ENCODE measurements at regions not wholly inside any gene's neighbourhood (a gene's known extent, or its start where the extent isn't known, plus 50 kb on each side); places are given as distances from the start of the nearest gene placed in this dataset.
"Not testable (repeated sequence)": the region's sequence is repeated elsewhere in the genome, so short reads cannot be mapped to it uniquely, and the experiment has no call there.

DNA sequence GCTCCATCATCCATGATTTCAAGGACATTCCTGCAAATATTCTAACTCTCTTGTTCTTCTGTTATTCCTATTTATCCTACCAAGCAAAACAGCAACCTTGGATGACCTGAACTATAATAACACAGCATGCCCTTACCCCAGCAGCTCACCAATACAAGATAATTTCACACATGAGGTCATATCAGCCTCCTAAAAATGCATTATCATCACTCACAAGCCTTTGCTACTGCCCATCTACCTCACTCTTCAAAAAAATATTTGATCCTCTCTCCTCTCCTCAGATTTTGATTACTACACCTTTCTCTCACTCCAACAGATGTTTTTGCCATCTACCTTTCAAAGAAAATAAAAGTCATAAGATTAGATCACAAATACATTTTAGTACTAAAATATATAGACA lies 777.6 kb upstream of the NCAM2 start:
- DNase-seq = no peak

DNA sequence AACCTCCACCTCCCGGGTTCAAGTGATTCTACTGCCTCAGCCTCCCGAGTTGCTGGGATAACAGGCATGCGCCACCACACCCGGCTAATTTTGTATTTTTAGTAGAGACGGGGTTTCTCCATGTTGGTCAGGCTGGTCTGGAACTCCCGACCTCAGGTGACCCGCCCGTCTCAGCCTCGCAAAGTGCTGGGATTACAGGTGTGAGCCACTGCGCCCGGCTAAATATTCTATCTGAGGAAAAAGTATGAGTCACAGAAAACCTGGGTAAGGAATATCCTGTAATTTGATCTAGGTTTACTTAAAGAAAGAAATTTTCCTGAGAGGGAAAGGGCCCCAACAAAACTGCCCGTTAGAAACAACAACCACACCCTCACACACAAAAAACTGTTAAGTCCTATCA lies 776.2 kb upstream of the NCAM2 start:
- DNase-seq = not testable (repeated sequence)

DNA sequence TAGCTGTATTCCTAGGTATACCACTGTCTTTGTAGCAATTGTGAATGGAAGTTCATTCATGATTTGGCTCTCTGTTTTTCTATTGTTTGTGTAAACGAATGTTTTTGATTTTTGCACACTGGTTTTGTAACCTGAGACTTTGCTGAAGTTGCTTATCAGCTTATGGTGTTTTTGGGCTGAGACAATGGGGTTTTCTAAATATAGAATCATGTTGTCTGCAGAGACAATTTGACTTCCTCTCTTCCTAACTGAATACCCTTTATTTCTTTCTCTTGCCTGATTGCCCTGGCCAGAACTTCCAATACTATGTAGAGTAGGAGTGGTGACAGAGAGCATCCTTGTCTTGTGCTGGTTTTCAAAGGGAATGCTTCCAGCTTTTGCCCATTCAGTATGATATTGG lies 761.6 kb upstream of the NCAM2 start:
- not testable (repeated sequence) for DNase-seq

DNA sequence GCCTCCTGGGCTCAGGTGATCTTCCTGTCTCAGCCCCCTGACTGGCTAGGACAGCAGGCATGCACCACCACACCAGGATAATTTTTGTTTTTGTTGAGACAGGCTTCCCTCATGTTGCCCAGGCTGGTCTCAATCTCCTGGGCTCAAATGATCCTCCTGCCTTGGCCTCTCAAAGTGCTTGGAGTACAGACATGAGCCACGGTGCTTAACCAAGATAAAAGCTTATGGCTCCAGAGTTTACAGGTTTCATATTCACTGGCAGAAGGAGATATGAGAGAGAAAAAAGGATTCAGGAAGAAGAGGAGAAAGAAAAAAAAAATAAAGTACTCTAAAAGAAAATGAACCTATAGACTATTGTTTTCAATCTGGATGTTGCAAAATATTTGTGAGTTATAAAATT lies 748.8 kb upstream of the NCAM2 start:
- DNase-seq = no peak

DNA sequence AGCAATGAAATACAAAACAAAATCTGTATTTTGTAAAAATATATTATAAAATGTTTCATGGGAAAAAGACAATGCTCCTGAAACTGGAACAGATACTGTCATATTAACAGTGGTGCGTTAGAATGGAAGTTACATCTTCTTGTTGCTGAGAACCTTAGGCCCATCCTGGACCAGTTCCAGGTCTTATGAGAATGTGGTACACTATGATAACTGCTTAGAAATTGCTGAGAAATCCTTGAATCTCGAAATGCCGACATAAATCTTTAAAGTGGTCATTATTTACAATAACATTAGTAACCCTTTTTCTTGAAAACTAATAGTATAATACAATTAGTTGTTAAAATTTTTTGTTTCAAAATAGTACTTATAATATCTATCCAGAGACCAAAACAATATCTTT lies 747.9 kb upstream of the NCAM2 start:
- no peak for DNase-seq

DNA sequence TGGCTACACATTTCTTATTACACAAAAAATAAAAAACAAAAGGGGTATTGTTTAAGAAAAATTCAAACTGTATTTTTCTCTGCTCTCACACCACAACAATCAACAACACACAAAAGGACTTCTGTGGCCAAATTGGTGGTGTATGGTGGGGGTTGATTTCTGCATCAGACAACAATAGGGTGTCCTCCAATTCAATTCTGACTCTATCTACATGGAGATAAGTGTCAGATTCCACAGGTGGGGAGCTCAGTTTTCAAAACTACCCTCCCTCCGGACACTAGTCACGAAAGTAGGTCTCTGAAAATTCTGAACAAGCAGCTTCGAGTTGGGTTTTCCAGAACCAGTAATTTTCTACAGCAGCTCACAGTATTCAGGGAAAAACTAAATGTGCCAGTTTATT lies 744.9 kb upstream of the NCAM2 start:
- DNase-seq = no peak

DNA sequence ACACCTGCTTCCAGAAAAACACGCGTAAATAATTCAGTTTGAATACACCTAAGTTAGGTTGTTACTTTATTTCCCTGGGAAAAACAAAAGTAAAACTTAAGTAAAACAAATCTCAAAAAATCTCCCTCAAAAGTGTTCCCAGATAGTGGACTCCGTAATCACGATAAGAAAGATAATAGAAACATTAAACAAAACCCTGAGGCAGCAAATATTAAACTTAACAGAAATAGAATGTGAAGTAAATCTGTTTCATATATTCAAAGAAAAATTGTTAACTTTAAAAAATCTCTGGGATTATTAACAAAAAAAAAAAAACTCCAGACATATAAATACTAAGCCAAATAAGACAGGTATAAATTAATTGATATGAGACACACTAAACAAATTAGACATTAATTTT lies 743.2 kb upstream of the NCAM2 start:
- DNase-seq = no peak

DNA sequence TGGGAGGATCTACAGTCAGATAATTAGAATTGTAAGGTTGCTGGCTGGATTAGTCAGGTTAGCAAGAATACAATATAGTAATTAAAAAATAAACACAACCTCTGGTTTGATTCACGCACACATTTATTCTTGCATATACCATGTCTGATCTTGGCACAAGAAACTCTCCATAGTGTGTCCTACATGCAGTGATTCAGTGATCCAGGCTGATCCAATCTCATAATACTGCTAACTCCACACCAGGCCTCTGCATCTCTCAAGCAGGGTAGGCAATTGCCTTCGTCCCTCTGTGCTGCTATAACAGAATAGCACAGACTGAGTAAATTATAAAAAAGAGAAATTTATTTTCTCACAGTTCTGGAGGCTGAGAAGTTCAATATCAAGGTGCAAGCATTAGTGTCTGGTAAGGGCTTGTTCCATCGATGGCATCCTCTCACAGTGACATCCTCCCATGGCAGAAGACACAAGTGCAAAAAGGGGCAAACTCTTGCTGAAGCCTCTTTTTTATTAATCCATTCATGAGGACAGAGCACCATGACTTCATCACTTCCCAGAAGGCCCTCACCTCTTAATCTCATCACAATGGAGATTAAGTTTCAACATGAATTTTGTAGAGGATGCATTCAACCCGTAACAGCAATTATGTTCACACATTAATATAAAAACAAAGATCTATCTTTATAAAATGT lies 741.0 kb upstream of the NCAM2 start:
- DNase-seq = no peak

DNA sequence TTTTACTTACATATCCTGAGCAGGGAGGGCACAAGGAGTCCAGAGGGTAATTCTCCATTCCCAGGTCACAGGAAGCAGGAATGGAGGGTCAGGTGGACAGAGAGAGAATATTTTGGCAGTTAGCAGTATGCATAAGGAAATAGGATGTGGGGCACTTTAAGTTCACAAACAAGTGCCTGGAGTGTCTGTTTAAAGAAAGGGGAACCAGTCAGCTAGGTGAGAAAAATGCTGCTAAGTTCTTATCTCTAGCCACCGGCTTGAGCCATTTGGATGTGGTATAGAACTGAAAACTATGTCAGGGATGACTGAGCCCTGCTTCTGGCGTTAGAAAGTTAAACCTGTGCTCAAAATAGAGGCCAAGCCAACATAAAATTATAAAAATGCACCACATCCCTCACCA lies 739.7 kb upstream of the NCAM2 start:
- no peak for DNase-seq

DNA sequence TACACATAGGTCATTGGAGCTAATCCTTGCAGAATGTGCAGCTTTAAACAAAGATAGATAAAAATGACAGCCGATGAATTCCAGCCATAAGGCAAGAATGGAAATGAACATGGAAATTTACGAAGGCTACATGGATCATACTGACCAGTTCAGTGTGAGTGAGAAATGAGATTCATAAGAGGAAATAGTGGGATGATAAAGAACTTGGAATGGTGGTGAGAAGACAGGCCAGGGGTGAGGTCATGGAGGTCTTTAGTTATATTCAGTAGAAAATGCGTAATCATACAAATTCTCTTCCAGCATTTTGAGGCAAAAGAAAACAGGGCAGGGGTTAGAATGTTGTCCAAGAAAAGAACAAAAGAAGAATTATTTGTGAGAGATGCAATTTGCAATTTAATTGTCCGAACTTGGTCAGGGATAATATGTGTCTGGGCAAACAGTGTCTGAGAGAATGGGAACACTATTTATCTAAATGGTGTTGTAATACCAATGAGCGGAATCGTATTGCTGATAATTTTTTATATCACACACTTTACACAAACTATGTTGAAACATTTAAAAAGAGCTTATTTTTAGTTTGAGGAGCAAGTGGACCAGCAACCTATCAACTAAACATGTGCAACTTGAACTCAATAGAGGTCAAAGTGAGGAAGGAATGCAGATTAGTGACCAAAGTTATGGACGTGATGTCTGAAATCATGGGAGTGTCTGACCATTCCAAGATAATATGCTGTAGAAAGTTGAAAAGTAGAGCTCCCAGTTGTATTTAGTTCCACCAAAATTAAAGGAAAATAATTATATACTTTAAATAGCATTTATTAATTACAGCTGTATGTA lies 739.0 kb upstream of the NCAM2 start:
- DNase-seq = no peak

DNA sequence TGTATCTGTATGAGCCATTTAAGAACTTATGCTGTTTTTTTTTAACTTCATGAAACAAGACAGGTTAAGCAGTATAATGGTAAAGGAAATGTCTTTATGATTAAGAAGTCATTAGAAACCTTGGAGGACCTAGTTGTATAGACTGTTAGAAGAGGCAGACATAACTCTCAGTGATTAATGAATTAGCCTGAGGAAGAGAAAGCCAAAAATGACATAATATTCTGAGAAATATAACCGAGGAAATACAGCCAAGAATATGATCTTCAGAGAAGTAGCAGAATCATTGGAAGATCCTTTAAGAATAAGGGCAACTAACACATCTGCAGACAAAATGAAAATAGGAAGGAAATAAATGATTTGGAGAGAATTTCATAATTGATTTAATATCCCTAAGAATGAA lies 738.1 kb upstream of the NCAM2 start:
- DNase-seq = no peak

DNA sequence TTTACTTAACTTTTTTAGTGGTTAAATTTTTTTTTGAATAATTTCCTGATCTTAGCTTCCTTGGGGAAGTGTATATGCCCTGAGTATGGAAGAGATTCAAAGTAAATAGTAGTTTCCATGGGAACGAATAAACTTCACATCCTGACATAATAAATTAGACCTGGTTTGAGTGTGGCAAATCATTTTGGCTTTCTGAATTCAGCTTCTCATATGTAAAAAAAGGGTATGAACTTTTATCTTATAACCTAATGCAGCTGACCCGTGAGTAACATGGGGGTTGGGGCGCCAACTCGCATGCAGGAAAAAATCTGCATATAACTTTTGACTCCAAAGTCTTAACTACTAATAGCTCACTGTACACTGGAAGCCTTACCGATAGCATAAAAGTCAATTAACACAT lies 736.8 kb upstream of the NCAM2 start:
- no peak for DNase-seq

DNA sequence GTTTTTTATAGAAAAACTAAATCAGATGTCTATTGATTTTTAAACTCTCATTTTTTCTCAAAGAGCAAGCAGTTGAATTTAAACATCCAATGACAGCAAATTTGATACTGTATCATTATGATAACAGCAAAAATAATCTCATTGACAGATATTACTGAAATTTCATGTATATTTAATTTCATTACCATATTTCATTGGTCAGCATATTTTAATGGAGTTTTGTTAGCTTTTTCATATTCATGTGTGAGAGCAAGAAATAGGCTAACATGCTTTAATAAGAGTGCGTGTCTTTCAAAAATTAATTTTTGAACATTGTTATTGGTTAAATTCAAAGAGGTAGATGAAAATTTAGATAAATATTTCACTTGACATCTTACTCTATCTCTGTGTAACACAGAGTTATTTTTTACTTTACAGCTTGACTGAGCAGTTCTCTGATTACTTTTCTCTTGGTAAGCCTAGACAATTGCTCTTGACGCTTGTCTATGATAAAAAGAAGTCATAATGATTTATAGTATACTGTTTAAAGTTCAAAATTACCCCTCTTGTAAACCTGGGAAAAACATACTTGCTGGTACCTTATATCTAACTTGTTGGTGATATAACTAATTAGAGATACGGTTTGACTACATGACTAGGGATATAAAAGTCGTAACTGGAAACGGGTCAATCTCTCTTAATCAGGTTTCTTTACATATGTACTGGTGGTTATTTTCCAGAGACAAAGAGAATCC lies 732.3 kb upstream of the NCAM2 start:
- DNase-seq = no peak

DNA sequence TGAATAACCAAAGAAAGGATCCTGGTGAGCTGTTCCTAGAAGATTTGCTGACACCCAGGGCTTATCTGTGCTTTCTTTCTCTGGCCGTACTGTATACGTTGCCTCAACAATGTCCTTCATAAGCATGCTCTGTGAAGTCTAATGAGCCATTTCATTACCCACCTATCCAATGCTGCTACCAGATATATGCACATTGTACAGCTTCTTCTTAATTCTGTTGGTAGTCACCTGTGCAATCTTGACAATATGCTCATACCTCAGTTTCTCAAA lies 731.8 kb upstream of the NCAM2 start:
- no peak for DNase-seq

DNA sequence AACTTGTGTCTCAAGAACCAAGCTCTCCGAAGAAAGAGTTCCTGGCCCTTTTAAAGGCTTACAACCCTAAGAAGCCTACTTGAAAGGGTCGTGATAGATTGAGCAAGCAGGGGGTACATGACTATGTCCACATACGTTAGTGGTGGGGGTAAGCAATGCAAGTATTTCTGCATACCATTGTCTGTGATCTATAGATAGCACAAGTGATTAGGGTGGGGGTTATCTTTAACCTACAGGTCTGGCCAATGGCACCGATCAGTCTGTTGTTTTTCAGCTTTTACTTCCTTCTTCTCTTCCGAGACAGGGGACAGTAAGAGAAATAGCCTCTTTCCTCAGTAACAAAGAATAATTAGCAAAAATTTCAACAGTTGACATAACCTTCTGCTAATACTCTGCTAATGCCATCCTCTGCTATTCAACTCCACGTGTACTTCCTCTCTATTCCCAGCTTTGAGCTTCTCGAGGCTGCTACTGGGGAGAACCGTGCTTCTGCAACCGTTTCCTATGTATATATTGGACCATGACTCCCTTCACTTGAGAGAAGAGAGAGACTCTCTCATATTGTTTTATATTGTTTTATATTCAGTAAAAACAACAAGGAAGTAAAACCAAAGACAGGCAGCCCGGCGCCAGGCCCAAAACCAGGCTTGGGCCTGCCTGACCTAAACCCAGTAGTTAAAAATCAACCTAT lies 727.7 kb upstream of the NCAM2 start:
- DNase-seq = no peak

DNA sequence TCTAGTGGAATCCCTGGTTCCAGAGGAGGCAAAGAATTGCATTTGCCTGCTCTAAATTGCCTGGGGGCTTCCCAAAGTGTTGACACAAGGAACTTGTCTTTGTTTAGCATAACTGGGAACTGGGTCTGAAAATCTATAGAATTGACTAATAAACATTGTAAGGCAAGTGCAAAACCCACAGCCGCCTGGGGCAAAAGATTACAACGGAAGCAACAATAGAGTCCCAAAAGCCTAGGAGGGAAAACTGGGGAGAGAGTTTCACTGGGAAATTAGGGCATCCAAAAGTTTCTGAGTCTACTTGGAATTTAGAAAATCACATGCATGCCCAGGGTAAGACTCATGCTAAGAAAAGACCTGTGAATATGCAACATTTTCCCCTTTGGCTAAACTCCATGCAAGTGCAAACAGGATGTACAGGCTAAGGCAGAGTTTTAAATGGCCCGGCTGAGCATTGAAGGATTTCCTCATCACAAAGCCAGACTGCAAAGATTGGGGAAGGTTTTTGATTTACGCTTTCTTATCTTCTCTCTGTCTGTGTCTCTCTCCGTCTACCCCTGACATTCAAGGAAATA lies 725.3 kb upstream of the NCAM2 start:
- DNase-seq = no peak

DNA sequence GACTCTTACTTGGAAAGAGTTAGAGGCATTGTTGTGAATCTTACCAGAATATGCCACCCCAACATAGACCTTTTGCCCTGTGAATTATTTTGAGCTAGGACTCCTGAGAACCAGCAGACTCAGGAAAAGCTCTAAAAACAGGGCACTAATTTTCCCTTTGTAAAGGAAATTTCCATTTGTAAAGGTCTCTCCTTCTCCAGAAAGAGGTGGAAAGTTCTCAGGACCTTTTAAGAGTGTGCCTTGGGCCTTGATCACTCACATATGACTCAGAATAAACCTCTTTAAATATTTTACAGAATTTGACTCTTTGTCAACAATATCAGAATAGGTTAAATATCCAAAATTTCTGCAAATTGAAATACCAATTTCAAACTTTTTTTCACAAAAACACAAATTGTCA lies 721.8 kb upstream of the NCAM2 start:
- DNase-seq = no peak

DNA sequence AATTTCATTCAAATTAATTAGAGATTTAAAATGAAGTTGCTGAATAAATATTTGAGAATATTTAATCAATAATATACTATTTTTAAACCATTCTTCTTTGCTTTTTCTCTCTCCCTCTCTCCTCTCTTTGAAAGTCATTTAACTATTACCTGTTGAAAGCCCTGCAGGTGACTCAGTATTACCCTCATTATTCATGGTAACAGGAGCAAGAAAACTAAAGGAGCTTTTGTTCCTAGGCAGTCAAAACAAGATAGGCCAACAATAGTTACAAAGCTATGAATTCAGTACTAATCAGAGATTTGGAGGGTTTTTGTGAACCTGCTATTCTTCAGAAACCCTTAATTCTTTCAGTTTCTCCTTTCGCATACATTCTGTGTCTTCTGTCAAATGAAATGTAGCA lies 721.3 kb upstream of the NCAM2 start:
- DNase-seq = no peak

DNA sequence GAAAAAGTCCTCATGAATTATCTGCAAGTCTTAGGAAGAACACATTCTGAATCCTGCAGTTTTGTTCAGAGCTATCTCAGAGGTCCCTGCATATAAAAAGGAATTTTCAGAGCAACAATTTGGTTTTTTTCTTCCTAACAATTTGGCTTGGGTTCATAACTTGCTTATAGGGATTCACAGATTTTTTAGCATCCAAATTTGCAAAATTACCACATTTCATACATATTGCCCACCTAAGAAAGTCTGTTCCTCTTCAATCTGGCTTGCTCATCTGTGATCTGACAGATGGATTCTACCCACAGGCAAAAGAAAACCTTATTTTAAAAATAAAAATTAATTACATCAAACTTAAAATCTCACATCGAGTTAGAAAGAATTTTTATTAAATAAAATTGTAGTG lies 714.4 kb upstream of the NCAM2 start:
- no peak for DNase-seq

DNA sequence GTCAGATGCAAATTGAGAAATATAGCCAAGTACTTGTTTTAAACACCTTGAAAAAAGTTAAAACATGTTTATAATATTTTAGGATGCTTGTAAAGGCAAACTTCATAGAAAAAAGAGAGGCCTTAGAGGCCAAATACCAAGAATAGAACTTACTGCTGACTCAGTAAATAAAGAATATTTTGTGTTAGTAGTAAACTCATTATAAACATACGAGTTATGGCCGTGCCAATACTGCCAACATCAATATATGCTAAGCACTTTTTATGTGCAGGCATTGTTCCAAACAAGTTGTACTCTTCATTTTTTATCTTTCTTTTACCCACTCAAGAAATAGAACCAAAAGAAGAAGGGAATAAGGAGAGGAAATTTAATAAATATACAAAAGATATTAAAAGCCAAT lies 705.9 kb upstream of the NCAM2 start:
- DNase-seq = no peak

DNA sequence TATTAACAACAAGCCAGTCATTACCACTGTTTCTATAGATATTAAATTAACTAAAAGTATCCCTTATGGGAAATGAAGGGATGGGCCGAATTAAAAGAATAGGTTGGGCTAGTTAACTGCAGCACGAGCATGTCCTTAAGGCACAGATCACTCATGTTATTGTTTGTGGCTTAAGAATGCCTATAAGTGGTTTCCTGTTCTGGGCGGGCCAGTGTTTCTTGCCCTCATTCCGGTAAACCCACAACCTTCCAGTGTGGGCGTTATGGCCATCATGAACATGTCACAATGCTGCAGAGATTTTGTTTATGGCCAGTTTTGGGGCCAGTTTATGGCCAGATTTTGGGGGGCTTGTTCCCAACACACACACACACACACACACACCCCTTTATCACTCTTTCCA lies 705.4 kb upstream of the NCAM2 start:
- DNase-seq = not testable (repeated sequence)

DNA sequence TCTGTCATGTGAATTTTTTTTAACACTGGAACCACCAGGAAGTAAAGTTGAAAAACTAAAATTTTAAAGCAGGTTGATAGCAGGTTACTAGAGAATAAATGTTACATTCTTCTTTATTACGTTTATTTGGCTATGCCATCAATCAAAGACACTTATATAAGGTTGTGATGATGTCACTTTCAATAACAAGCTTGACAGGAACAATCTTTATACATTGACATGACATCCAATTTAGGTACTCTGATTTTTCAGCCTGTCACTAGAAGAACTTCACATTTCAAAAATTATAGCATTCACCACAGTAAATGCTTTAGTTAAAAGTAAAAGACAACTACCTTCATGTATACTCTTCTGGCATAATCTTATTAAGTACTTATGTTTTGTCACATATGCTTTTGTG lies 696.8 kb upstream of the NCAM2 start:
- no peak for DNase-seq

DNA sequence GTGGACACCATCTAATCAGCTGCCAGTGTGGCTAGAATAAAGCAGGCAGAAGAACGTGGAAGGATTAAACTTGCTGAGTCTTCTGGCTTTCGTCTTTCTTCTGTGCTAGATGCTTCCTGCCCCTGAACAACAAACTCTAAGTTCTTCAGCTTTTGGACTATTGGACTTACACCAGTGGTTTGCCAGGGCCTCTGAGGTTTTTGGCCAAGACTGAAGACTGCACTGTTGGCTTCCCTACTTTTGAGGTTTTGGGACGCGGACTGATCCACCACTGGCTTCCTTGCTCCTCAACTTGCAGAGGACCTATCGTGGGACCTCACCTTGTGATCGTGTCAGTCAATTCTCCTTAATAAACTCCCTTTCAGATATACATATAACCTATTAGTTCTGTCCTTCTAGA lies 696.1 kb upstream of the NCAM2 start:
- DNase-seq = no peak
